Adrenal gland (tissue), 9 donors: ENCODE measurements at regions not wholly inside any gene's neighbourhood (a gene's known extent, or its start where the extent isn't known, plus 50 kb on each side); places are given as distances from the start of the nearest gene placed in this dataset.
A peak's percentile ranks its signal among the peaks of the same experiment; 100 is the strongest.

Experiments
- DNase-seq, 7 donors: peaks; one replicate each; pipeline ENCODE4 v3.0.0-alpha.2; 2019 to 2020
- H3K27ac ChIP-seq, 5 donors: fragments of 200-600 bp; sonication (generic) in 4 of 5; 1 replicate in 3 of 5; 2 replicates in 2 of 5; pipeline versions ENCODE4 v1.5.1 to v1.8.0; 2016 to 2020; ENCODE audit warnings: mild to moderate bottlenecking in 1 of 5
- H3K27me3 ChIP-seq: fragments of 200-600 bp; 2 replicates; pipeline ENCODE4 v1.8.0; 2021
- H3K36me3 ChIP-seq, 2 donors: fragments of 200-600 bp; replicated peaks in 1 of 2; 1 replicate in 1 of 2; 2 replicates in 1 of 2; pipeline versions ENCODE4 v1.5.1 to v1.8.0; 2018 to 2022
- H3K4me1 ChIP-seq, 2 donors: fragments of 200-600 bp; replicated peaks in 1 of 2; 1 replicate in 1 of 2; 2 replicates in 1 of 2; pipeline versions ENCODE4 v1.5.1 to v1.8.0; 2018 to 2021
- H3K4me3 ChIP-seq, 4 donors: fragments of 200-600 bp; sonication (generic) in 3 of 4; one replicate each; pipeline ENCODE4 v1.5.1; 2016 to 2018
- H3K9me3 ChIP-seq, 3 donors: fragments of 200-600 bp; sonication (generic) in 1 of 3; replicated peaks in 1 of 3; 1 replicate in 2 of 3; 2 replicates in 1 of 3; pipeline versions ENCODE4 v1.5.1 to v1.8.0; 2016 to 2021
- POLR2A ChIP-seq, 2 donors: fragments of 450-650 bp; IDR thresholded peaks; one replicate each; pipeline ENCODE4 v1.6.1; 2017; ENCODE audit warnings: antibody characterized with exemption in 2 of 2, mild to moderate bottlenecking in 2 of 2, moderate library complexity in 1 of 2
- WGBS, 4 donors: extraction: QIAGEN DNeasy Blood & Tissue Kit in 2 of 4; methylation state at CpG; one replicate each; pipeline versions ENCODE4 v1.1.5 to v1.1.7; 2013 to 2017; 5-methylcytosine and 5-hydroxymethylcytosine counted together
- intact Hi-C, 2 donors: fragments of 100-400 bp; cut with DNase I; formaldehyde crosslinking; loops; one replicate each; pipeline versions ENCODE4 v1.14.1 to v1.15.0; 2022 to 2023
- TF ChIP-seq, protein P1 (sequence below), 6 experiments: fragments of 450-650 bp in 4 of 6; fragments of 200-600 bp in 2 of 6; sonication (generic) in 1 of 6; IDR thresholded peaks; 1 replicate in 5 of 6; 2 replicates in 1 of 6; pipeline versions ENCODE4 v1.5.1 to v1.8.0; 2016 to 2021; ENCODE audit warnings: antibody characterized with exemption in 6 of 6, mild to moderate bottlenecking in 2 of 6, moderate library complexity in 1 of 6
- donor health status: healthy with polysubstance abuse.
- donor health status: Bipolar disorder and iron deficiency.
- donor health status: DM: yes; HTN: yes; CAD: no.
- donor health status: DM: no; HTN: no; CAD: no.
- donor health status: DM: no; HTN: no; CAD: no.

- WGBS, 4 donors = 46 to 64% (median 48%) methylated on average over 6 of the region's 6 CpGs
- no peaks in the 10 kb centered on the region for H3K27me3 ChIP-seq
Measured at GRCh38 chr20:41861772-41862422, 243.7 kb upstream of the CHD6 start.

DNA sequence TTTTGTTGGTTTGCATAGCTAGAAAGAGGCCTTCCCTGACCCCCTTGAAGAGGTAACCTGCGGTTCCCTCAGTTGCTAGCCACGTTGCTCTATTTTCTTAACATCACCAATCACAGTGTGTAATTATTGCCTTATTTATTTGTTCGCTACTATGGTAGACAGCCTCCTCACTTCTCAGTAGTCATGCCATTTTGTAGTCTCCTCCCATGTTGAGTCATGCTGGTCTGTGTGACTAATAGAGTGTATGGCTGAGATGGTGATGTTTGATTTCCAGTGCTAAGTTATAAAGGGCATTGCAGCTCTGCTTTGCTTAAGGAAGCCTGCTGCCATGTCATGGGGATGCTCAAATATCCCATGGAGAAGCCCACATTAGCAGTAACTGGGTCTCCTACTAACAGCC is 236.6 kb upstream of the CHD6 start:
- no peak overlapping the region for H3K27ac ChIP-seq
- TF ChIP-seq, protein P1, sequence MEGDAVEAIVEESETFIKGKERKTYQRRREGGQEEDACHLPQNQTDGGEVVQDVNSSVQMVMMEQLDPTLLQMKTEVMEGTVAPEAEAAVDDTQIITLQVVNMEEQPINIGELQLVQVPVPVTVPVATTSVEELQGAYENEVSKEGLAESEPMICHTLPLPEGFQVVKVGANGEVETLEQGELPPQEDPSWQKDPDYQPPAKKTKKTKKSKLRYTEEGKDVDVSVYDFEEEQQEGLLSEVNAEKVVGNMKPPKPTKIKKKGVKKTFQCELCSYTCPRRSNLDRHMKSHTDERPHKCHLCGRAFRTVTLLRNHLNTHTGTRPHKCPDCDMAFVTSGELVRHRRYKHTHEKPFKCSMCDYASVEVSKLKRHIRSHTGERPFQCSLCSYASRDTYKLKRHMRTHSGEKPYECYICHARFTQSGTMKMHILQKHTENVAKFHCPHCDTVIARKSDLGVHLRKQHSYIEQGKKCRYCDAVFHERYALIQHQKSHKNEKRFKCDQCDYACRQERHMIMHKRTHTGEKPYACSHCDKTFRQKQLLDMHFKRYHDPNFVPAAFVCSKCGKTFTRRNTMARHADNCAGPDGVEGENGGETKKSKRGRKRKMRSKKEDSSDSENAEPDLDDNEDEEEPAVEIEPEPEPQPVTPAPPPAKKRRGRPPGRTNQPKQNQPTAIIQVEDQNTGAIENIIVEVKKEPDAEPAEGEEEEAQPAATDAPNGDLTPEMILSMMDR (IDR thresholded peaks at IDR 0.05) = no peak
- TF ChIP-seq POLR2A (IDR thresholded peaks at IDR 0.05) = no peak
- H3K36me3 ChIP-seq = no peaks in the 10 kb centered on the region
- H3K4me3 ChIP-seq = no peak overlapping the region
- no peaks in the 10 kb centered on the region for H3K9me3 ChIP-seq
- WGBS, 4 donors = 64 to 78% (median 70%) methylated on average over 3 of the region's 3 CpGs
- peak in 1 of 7 donors; percentile 9 for DNase-seq
- no peaks in the 10 kb centered on the region for H3K4me1 ChIP-seq
- intact Hi-C loops = no loop called here
- H3K27me3 ChIP-seq = peaks cover 8% of the 10 kb centered on the region

More at GRCh38 chr20:41861772-41862422, 243.7 kb upstream of the CHD6 start:
- no peak for TF ChIP-seq POLR2A (IDR thresholded peaks at IDR 0.05)
- TF ChIP-seq, protein P1 (IDR thresholded peaks at IDR 0.05) = no peak
- no peaks in the 10 kb centered on the region for H3K4me1 ChIP-seq
- H3K27ac ChIP-seq = no peak overlapping the region
- no peak for DNase-seq
- H3K4me3 ChIP-seq = no peak overlapping the region
- intact Hi-C loops = no loop called here
- no peaks in the 10 kb centered on the region for H3K36me3 ChIP-seq
- no peaks in the 10 kb centered on the region for H3K9me3 ChIP-seq

DNA sequence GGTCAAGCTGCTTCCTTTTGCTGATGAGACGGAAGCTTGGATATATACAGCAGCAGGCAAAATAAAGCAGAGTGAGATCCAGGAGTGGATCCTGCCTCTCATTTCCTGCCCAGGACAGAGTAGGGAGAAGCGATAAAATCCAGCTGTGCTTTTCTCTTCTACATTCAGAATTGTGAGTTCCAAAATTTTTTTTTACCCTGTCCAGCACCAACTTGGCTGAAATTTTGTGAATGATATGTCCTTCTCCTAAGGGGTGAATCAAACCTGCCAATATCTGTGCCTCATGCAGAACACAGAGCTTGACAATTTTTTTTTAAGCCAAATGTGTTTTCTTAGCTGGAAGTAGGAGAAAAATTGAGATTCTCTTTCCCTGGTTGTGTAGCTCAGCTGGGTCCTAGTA is 235.6 kb upstream of the CHD6 start:
- 45 to 64% (median 60%) methylated on average over 2 of the region's 2 CpGs for WGBS, 4 donors
- DNase-seq = no peak
- TF ChIP-seq POLR2A (IDR thresholded peaks at IDR 0.05) = no peak
- TF ChIP-seq, protein P1 (IDR thresholded peaks at IDR 0.05) = no peak
- Histone ChIP-seq H3K27me3 (peaks cover 8% of the 10 kb centered on the region), H3K27ac (no peak overlapping the region), H3K36me3 (no peaks in the 10 kb centered on the region), H3K4me1 (no peaks in the 10 kb centered on the region), H3K4me3 (no peak overlapping the region), H3K9me3 (no peaks in the 10 kb centered on the region)
- intact Hi-C loops = no loop called here

- H3K9me3 ChIP-seq = no peaks in the 10 kb centered on the region
- no peak overlapping the region for H3K4me3 ChIP-seq
- WGBS, 4 donors = 60 to 86% (median 80%) methylated on average over 3 of the region's 3 CpGs
- TF ChIP-seq, protein P1 (IDR thresholded peaks at IDR 0.05) = peak in 1 of 6 experiments; percentile 32
- no peak for TF ChIP-seq POLR2A (IDR thresholded peaks at IDR 0.05)
- no peaks in the 10 kb centered on the region for H3K4me1 ChIP-seq
- intact Hi-C loops = no loop called here
- DNase-seq = no peak
- no peaks in the 10 kb centered on the region for H3K27me3 ChIP-seq
- no peak overlapping the region for H3K27ac ChIP-seq
- H3K36me3 ChIP-seq = no peaks in the 10 kb centered on the region
Measured at GRCh38 chr20:41848180-41848579, 230.0 kb upstream of the CHD6 start.
